Bronchial epithelial cell (primary cell): ENCODE measurements at regions not wholly inside any gene's neighbourhood (a gene's known extent, or its start where the extent isn't known, plus 50 kb on each side); places are given as distances from the start of the nearest gene placed in this dataset.
A peak's percentile ranks its signal among the peaks of the same experiment; 100 is the strongest.
"Not testable (repeated sequence)": the region's sequence is repeated elsewhere in the genome, so short reads cannot be mapped to it uniquely, and the experiment has no call there.

Source experiments
- DNase-seq: peaks from one replicate; pipeline ENCODE4 v3.0.0-alpha.2; 2010; ENCODE audit warnings: low read depth
- FAIRE-seq: peaks from 2 replicates; lab custom pipeline; 2011; peaks lifted over from hg19 to GRCh38; lab: Jason Lieb, UNC
- H3K27me3 ChIP-seq: 2 replicates; pipeline ENCODE4 v1.5.1; 2011; ENCODE audit warnings: low read length; ENCODE audit not compliant: control insufficient read depth, insufficient read depth
- H3K36me3 ChIP-seq: 2 replicates; pipeline ENCODE4 v1.5.1; 2011; ENCODE audit warnings: low read length; ENCODE audit not compliant: control insufficient read depth, insufficient read depth
- H3K4me3 ChIP-seq: 2 replicates; pipeline ENCODE4 v1.5.1; 2011; ENCODE audit warnings: mild to moderate bottlenecking, low read depth, low read length, control low read depth
- TF ChIP-seq, protein P1 (sequence below): IDR thresholded peaks from 2 replicates; pipeline ENCODE4 v1.5.1; 2011; ENCODE audit warnings: mild to moderate bottlenecking, moderate library complexity, low read length, control low read depth, inconsistent platforms; ENCODE audit not compliant: insufficient read depth, severe bottlenecking

DNA sequence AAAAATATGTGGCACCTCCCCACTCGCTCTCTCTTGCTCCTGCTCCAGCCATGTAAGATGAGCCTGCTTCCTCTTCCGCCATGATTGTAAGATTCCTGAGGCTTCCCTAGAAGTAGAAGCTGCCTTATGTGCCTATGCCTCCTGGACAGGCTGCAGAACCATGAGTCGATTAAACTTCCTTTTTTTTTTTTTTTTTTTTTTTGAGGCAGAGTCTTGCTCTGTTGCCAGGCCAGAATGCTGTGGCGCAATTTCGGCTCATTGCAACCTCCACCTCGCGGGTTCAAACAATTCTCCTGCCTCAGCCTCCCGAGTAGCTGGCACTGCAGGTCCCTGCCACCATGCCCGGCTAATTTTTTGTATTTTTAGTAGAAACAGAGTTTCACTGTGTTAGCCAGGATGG is 112.5 kb downstream of the FAM217A start:
- no peaks in the 10 kb centered on the region for H3K27me3 ChIP-seq
- FAIRE-seq = no peak
- DNase-seq = no peak
- no peak overlapping the region for H3K4me3 ChIP-seq
- TF ChIP-seq, protein P1, sequence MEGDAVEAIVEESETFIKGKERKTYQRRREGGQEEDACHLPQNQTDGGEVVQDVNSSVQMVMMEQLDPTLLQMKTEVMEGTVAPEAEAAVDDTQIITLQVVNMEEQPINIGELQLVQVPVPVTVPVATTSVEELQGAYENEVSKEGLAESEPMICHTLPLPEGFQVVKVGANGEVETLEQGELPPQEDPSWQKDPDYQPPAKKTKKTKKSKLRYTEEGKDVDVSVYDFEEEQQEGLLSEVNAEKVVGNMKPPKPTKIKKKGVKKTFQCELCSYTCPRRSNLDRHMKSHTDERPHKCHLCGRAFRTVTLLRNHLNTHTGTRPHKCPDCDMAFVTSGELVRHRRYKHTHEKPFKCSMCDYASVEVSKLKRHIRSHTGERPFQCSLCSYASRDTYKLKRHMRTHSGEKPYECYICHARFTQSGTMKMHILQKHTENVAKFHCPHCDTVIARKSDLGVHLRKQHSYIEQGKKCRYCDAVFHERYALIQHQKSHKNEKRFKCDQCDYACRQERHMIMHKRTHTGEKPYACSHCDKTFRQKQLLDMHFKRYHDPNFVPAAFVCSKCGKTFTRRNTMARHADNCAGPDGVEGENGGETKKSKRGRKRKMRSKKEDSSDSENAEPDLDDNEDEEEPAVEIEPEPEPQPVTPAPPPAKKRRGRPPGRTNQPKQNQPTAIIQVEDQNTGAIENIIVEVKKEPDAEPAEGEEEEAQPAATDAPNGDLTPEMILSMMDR = no peak
- H3K36me3 ChIP-seq = no peaks in the 10 kb centered on the region

DNA sequence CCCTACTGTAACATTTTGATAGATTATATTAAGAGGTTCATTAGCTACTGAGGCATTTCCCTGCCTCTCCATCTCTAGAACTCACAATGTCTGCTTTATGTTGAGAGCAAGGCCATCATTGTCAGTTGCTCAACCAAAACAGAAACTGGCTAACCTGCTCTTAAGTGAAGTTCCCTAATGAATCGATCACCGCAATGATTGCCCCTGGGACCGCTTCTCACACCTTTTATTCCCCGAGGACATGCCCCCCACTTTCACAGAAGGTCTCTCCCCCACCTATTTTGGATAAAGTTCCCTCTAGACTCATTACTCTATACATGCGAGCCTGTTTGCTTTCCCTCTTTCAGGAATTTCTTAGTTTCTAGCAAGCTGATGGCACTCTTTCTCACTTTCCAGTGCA is 108.8 kb downstream of the FAM217A start:
- H3K27me3 ChIP-seq = no peaks in the 10 kb centered on the region
- TF ChIP-seq, protein P1 = no peak
- no peak for FAIRE-seq

DNA sequence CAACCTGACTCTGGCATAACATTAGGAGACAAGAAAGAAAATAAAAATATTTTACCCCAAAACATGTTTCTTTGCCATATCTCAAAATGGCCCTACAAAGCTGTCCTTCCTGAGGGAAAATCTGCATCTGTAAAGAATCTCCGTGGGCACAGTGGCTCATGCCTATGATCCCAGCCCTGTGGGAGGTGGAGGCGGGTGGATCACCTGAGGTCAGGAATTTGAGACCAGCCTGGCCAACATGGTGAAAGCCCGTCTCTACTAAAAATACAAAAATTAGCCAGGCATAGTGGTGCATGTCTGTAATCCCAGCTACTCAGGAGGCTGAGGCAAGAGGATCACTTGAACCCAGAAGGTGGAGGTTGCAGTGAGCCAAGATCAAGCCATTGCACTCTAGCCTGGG is 105.8 kb downstream of the FAM217A start:
- not testable (repeated sequence) for H3K27me3 ChIP-seq, DNase-seq, H3K4me3 ChIP-seq, FAIRE-seq, H3K36me3 ChIP-seq

More for the DNA sequence above, 108.8 kb downstream of the FAM217A start:
- DNase-seq = no peak
- no peak overlapping the region for H3K4me3 ChIP-seq
- no peaks in the 10 kb centered on the region for H3K36me3 ChIP-seq

DNA sequence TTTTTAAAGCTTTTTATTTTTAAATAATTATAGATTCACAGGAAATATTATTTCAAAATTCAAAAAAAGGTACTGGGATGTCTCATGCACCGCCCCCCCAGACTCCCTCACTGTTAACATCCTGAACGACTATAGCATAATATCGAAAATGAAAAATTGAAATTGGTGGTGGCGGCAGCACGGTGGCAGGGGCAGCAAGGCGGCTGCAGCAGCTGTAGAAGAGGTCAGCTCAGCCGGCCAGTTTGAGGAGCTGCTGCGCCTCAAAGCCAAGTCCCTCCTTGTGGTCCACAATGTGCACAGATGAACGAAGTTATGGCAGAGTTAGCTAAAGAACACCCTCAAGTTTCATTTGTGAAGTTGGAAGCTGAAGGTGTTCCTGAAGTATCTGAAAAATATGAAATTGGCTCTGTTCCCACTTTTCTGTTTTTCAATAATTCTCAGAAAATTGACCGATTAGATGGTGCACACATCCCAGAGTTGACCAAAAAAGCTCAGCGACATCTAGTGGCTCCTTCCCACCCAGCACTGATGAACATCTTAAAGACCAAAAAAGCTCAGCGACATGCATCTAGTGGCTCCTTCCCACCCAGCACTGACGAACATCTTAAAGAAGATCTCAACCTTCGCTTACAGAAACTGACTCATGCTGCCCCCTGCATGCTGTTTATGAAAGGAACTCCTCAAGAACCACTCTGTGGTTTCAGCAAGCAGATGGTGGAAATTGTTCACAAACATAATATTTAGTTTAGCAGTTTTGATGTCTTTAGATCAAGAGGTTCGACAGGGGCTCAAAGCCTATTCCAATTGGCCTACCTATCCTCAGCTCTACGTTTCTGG is 100.8 kb downstream of the FAM217A start:
- H3K4me3 ChIP-seq = no peak overlapping the region
- H3K36me3 ChIP-seq = no peaks in the 10 kb centered on the region
- TF ChIP-seq, protein P1 = peak; percentile 65
- no peaks in the 10 kb centered on the region for H3K27me3 ChIP-seq
- peak; percentile 55 for FAIRE-seq
- DNase-seq = peak; percentile 56

DNA sequence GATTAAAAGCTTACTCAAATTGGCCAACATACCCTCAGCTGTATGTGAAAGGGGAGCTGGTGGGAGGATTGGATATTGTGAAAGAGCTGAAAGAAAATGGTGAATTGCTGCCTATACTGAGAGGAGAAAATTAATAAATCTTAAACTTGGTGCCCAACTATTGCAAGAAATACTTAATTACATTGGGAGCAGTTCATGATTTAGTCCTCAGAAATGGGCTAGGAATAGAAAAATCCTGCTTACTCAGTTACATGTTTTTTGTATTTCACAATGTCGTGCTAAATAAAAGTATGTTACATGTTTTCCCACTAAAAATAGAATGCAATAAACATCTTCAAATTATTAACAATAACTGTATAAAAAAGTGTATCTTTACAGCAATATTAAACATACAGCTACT is 100.0 kb downstream of the FAM217A start:
- H3K4me3 ChIP-seq, FAIRE-seq, DNase-seq, H3K36me3 ChIP-seq, H3K27me3 ChIP-seq: not testable (repeated sequence)

DNA sequence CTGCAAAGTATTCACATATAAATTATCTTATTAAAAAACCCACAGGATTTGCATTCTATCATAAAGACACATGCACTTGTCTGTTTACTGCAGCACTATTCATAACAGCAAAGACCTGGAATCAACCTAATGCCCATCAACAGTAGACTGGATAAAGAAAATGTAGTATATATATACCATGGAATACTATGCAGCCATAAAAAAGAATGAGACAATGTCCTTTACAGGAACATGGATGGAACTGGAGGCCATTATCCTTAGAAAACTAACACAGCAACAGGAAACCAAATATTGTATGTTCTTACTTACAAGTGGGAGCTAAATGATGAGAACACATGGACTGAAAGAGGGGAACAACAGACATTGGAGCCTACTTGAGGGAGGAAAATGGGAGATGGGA is 97.0 kb downstream of the FAM217A start:
- H3K36me3 ChIP-seq = peaks cover 1% of the 10 kb centered on the region
- no peak overlapping the region for H3K4me3 ChIP-seq
- DNase-seq (no peak), FAIRE-seq (no peak)
- H3K27me3 ChIP-seq = no peaks in the 10 kb centered on the region
- TF ChIP-seq, protein P1 = no peak

DNA sequence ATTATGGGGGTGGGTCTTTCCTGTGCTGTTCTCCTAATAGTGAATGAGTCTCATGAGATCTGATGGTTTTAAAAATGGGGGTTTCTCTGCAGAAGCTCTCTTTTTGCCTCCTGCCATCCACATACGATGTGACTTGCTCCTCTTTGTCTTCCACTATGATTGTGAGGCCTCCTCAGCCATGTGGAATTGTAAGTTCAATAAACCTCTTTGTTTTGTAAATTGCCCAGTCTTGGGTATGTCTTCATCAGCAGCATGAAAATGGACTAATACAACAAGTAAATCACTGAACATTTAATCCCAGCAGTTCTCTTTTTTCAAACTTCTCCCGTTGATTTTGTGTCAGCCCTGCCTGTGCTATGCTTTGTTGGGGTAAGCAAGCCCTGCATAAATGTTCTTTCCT is 95.2 kb downstream of the FAM217A start:
- no peak for FAIRE-seq

More for the DNA sequence above, 95.2 kb downstream of the FAM217A start:
- Histone ChIP-seq H3K27me3 (no peaks in the 10 kb centered on the region), H3K4me3 (no peak overlapping the region), H3K36me3 (peaks cover 1% of the 10 kb centered on the region)
- TF ChIP-seq, protein P1 = no peak
- no peak for DNase-seq
